ENCODE measurements at regions not wholly inside any gene's neighbourhood (a gene's known extent, or its start where the extent isn't known, plus 50 kb on each side); places are given as distances from the start of the nearest gene placed in this dataset.

GRCh38 chr2:8324164-8324856 lies 357.5 kb upstream of the ID2 start:
- no peak overlapping the region for H3K9ac ChIP-seq (ENCODE audit: insufficient read length, low read depth)
- no peaks in the 10 kb centered on the region for H3K36me3 ChIP-seq (ENCODE audit: insufficient read depth, insufficient read length, low read length)
- no peak for DNase-seq (ENCODE audit: low read depth, low spot score)
- H3K4me1 ChIP-seq (ENCODE audit: insufficient read depth, insufficient read length) = no peaks in the 10 kb centered on the region
- H3K27me3 ChIP-seq (ENCODE audit: insufficient read depth, insufficient read length) = no peaks in the 10 kb centered on the region
- H3K4me3 ChIP-seq (ENCODE audit: insufficient read length, low read depth) = no peak overlapping the region
- H3K9me3 ChIP-seq (ENCODE audit: insufficient read depth, low read length) = no peaks in the 10 kb centered on the region
- TF ChIP-seq ZNF274 (IDR thresholded peaks at IDR 0.05; ENCODE audit: low read depth, low read length) = no peak
- no peak for TF ChIP-seq SUZ12 (IDR thresholded peaks at IDR 0.05; ENCODE audit: extremely low read depth, insufficient read depth, insufficient read length)

- TF ChIP-seq YY1 (IDR thresholded peaks at IDR 0.05; ENCODE audit: insufficient read depth, insufficient read length) (no peak), ZNF274 (IDR thresholded peaks at IDR 0.05; ENCODE audit: low read depth, low read length) (no peak), SUZ12 (IDR thresholded peaks at IDR 0.05; ENCODE audit: extremely low read depth, insufficient read depth, insufficient read length) (no peak)
- no peaks in the 10 kb centered on the region for H3K27me3 ChIP-seq (ENCODE audit: insufficient read depth, insufficient read length)
Observed at GRCh38 chr2:8324901-8325300, 357.0 kb upstream of the ID2 start.

GRCh38 chr2:8327371-8328100 lies 354.3 kb upstream of the ID2 start:
- H3K27me3 ChIP-seq (ENCODE audit: insufficient read depth, insufficient read length) = no peaks in the 10 kb centered on the region
- H3K9me3 ChIP-seq (ENCODE audit: insufficient read depth, low read length) = no peaks in the 10 kb centered on the region
- H3K4me3 ChIP-seq (ENCODE audit: insufficient read length, low read depth) = no peak overlapping the region
- no peak overlapping the region for H3K9ac ChIP-seq (ENCODE audit: insufficient read length, low read depth)
- no peak for TF ChIP-seq SUZ12 (IDR thresholded peaks at IDR 0.05; ENCODE audit: extremely low read depth, insufficient read depth, insufficient read length)
- no peak for TF ChIP-seq YY1 (IDR thresholded peaks at IDR 0.05; ENCODE audit: insufficient read depth, insufficient read length)
- TF ChIP-seq ZNF274 (IDR thresholded peaks at IDR 0.05; ENCODE audit: low read depth, low read length) = no peak
- no peak for DNase-seq (ENCODE audit: low read depth, low spot score)
- H3K4me1 ChIP-seq (ENCODE audit: insufficient read depth, insufficient read length) = peaks cover 5% of the 10 kb centered on the region
- H3K36me3 ChIP-seq (ENCODE audit: insufficient read depth, insufficient read length, low read length) = no peaks in the 10 kb centered on the region

More at GRCh38 chr2:8324901-8325300, 357.0 kb upstream of the ID2 start:
- Histone ChIP-seq H3K9me3 (ENCODE audit: insufficient read depth, low read length) (no peaks in the 10 kb centered on the region), H3K4me1 (ENCODE audit: insufficient read depth, insufficient read length) (no peaks in the 10 kb centered on the region), H3K4me3 (ENCODE audit: insufficient read length, low read depth) (no peak overlapping the region), H3K9ac (ENCODE audit: insufficient read length, low read depth) (no peak overlapping the region), H3K36me3 (ENCODE audit: insufficient read depth, insufficient read length, low read length) (no peaks in the 10 kb centered on the region)
- no peak for DNase-seq (ENCODE audit: low read depth, low spot score)

GRCh38 chr2:8328217-8328616 lies 353.6 kb upstream of the ID2 start:
- no peak overlapping the region for H3K4me3 ChIP-seq (ENCODE audit: insufficient read length, low read depth)
- no peaks in the 10 kb centered on the region for H3K27me3 ChIP-seq (ENCODE audit: insufficient read depth, insufficient read length)
- peaks cover 5% of the 10 kb centered on the region for H3K4me1 ChIP-seq (ENCODE audit: insufficient read depth, insufficient read length)
- H3K36me3 ChIP-seq (ENCODE audit: insufficient read depth, insufficient read length, low read length) = no peaks in the 10 kb centered on the region
- no peak for DNase-seq (ENCODE audit: low read depth, low spot score)
- no peak overlapping the region for H3K9ac ChIP-seq (ENCODE audit: insufficient read length, low read depth)
- TF ChIP-seq SUZ12 (IDR thresholded peaks at IDR 0.05; ENCODE audit: extremely low read depth, insufficient read depth, insufficient read length) = no peak
- TF ChIP-seq YY1 (IDR thresholded peaks at IDR 0.05; ENCODE audit: insufficient read depth, insufficient read length) = no peak
- H3K9me3 ChIP-seq (ENCODE audit: insufficient read depth, low read length) = no peaks in the 10 kb centered on the region

- Histone ChIP-seq H3K4me3 (ENCODE audit: insufficient read length, low read depth) (no peak overlapping the region), H3K27me3 (ENCODE audit: insufficient read depth, insufficient read length) (no peaks in the 10 kb centered on the region), H3K36me3 (ENCODE audit: insufficient read depth, insufficient read length, low read length) (no peaks in the 10 kb centered on the region), H3K9ac (ENCODE audit: insufficient read length, low read depth) (no peak overlapping the region), H3K9me3 (ENCODE audit: insufficient read depth, low read length) (no peaks in the 10 kb centered on the region), H3K4me1 (ENCODE audit: insufficient read depth, insufficient read length) (peaks cover 5% of the 10 kb centered on the region)
- no peak for TF ChIP-seq YY1 (IDR thresholded peaks at IDR 0.05; ENCODE audit: insufficient read depth, insufficient read length)
- TF ChIP-seq ZNF274 (IDR thresholded peaks at IDR 0.05; ENCODE audit: low read depth, low read length) = no peak
- no peak for TF ChIP-seq SUZ12 (IDR thresholded peaks at IDR 0.05; ENCODE audit: extremely low read depth, insufficient read depth, insufficient read length)
- DNase-seq (ENCODE audit: low read depth, low spot score) = no peak
Observed at GRCh38 chr2:8329660-8330622, 351.9 kb upstream of the ID2 start.

GRCh38 chr2:8331068-8331467 lies 350.8 kb upstream of the ID2 start:
- DNase-seq (ENCODE audit: low read depth, low spot score) = no peak
- no peak for TF ChIP-seq SUZ12 (IDR thresholded peaks at IDR 0.05; ENCODE audit: extremely low read depth, insufficient read depth, insufficient read length)
- TF ChIP-seq YY1 (IDR thresholded peaks at IDR 0.05; ENCODE audit: insufficient read depth, insufficient read length) = no peak
- TF ChIP-seq ZNF274 (IDR thresholded peaks at IDR 0.05; ENCODE audit: low read depth, low read length) = no peak
- Histone ChIP-seq H3K9me3 (ENCODE audit: insufficient read depth, low read length) (no peaks in the 10 kb centered on the region), H3K9ac (ENCODE audit: insufficient read length, low read depth) (no peak overlapping the region), H3K27me3 (ENCODE audit: insufficient read depth, insufficient read length) (no peaks in the 10 kb centered on the region), H3K4me3 (ENCODE audit: insufficient read length, low read depth) (no peak overlapping the region), H3K36me3 (ENCODE audit: insufficient read depth, insufficient read length, low read length) (no peaks in the 10 kb centered on the region), H3K4me1 (ENCODE audit: insufficient read depth, insufficient read length) (peaks cover 5% of the 10 kb centered on the region)

Measured in NT2/D1 (cell line).